B cell (primary cell): ENCODE measurements at regions not wholly inside any gene's neighbourhood (a gene's known extent, or its start where the extent isn't known, plus 50 kb on each side); places are given as distances from the start of the nearest gene placed in this dataset.

Experiments
- ATAC-seq: fragments of 200-7000 bp; cut with Tn5 transposase; one replicate; pipeline ENCODE4 v1.10.0; 2021; ENCODE audit warnings: low read depth, mild to moderate bottlenecking, moderate number of reproducible peaks, moderate library complexity
- CTCF ChIA-PET: fragments of 350-600 bp; sonication (Branson Sonifier 250); formaldehyde crosslinking; loops from one replicate; lab custom pipeline; 2021; ENCODE audit warnings: antibody characterized with exemption, inconsistent platforms; lab: Charles Lee
- POLR2A ChIA-PET: fragments of 350-600 bp; sonication (Branson Sonifier 250); formaldehyde crosslinking; loops from one replicate; lab custom pipeline; 2021; ENCODE audit warnings: antibody characterized with exemption; lab: Charles Lee
- DNase-seq: peaks from one replicate; pipeline ENCODE4 v3.0.0; 2013
- H2AFZ ChIP-seq: 2 replicates; pipeline ENCODE4 v1.6.1; 2012; ENCODE audit warnings: mild to moderate bottlenecking, low read depth, low read length; ENCODE audit not compliant: insufficient read depth, poor library complexity, severe bottlenecking
- H3K27ac ChIP-seq, 2 donors: 1 replicate in 1 of 2; 2 replicates in 1 of 2; pipeline ENCODE4 v1.5.1; 2012 to 2013; ENCODE audit warnings: low read length in 2 of 2, mild to moderate bottlenecking in 2 of 2, moderate library complexity in 1 of 2
- H3K27me3 ChIP-seq, 4 experiments: fragments of 200-600 bp in 1 of 4; sonication (generic) in 1 of 4; replicated peaks in 1 of 4; 1 replicate in 2 of 4; 2 replicates in 2 of 4; pipeline versions ENCODE4 v1.6.1 to v1.7.0; 2013 to 2016; ENCODE audit warnings: low read length in 3 of 4, mild to moderate bottlenecking in 2 of 4, mixed read lengths in 1 of 4, moderate library complexity in 1 of 4; ENCODE audit not compliant: insufficient read depth in 4 of 4, control insufficient read depth in 3 of 4; ENCODE audit errors: control extremely low read depth in 1 of 4
- H3K36me3 ChIP-seq, 2 experiments: replicated peaks in 1 of 2; 1 replicate in 1 of 2; 2 replicates in 1 of 2; pipeline versions ENCODE4 v1.6.1 to v1.7.1; 2013; ENCODE audit warnings: low read length in 1 of 2; ENCODE audit not compliant: insufficient read depth in 2 of 2, control insufficient read depth in 1 of 2; ENCODE audit errors: control extremely low read depth in 1 of 2, extremely low read depth in 1 of 2
- H3K4me1 ChIP-seq, 2 donors: fragments of 200-600 bp in 1 of 2; sonication (generic) in 1 of 2; 1 replicate in 1 of 2; 2 replicates in 1 of 2; pipeline versions ENCODE4 v1.5.1 to v1.6.1; 2013 to 2017; ENCODE audit warnings: low read length in 2 of 2; ENCODE audit not compliant: control insufficient read depth in 2 of 2, insufficient read depth in 2 of 2
- H3K4me2 ChIP-seq: replicated peaks from 2 replicates; pipeline ENCODE3; 2012; ENCODE audit warnings: mild to moderate bottlenecking, low read depth, low read length; ENCODE audit not compliant: poor library complexity, severe bottlenecking
- H3K4me3 ChIP-seq, 5 experiments: fragments of 200-600 bp in 1 of 5; sonication (generic) in 1 of 5; 1 replicate in 3 of 5; 2 replicates in 2 of 5; pipeline versions ENCODE4 v1.5.1 to v1.7.0; 2011 to 2016; ENCODE audit warnings: low read length in 4 of 5, mild to moderate bottlenecking in 4 of 5, low read depth in 2 of 5, control low read depth in 1 of 5, moderate library complexity in 1 of 5; ENCODE audit not compliant: insufficient read depth in 1 of 5; ENCODE audit errors: control extremely low read depth in 1 of 5, extremely low read depth in 1 of 5
- H3K79me2 ChIP-seq: fragments of 200-600 bp; sonication (generic); one replicate; pipeline ENCODE4 v1.6.0; 2016; ENCODE audit warnings: low read length; ENCODE audit not compliant: control insufficient read depth, insufficient read depth
- H3K9ac ChIP-seq: fragments of 200-600 bp; sonication (generic); 2 replicates; pipeline ENCODE4 v1.6.1; 2017; ENCODE audit warnings: mild to moderate bottlenecking, low read length, moderate library complexity
- H3K9me3 ChIP-seq, 3 donors: one replicate each; pipeline versions ENCODE4 v1.6.1 to v1.7.1; 2013; ENCODE audit warnings: low read length in 2 of 3; ENCODE audit not compliant: control insufficient read depth in 2 of 3, insufficient read depth in 1 of 3; ENCODE audit errors: control extremely low read depth in 1 of 3
- H4K20me1 ChIP-seq: 2 replicates; pipeline ENCODE4 v1.6.0; 2012; ENCODE audit warnings: mild to moderate bottlenecking, low read length; ENCODE audit not compliant: insufficient read depth, control insufficient read depth, poor library complexity, severe bottlenecking
- H3K27ac Mint-ChIP-seq: one replicate; pipeline ENCODE4 v1.8.0; 2021; ENCODE audit warnings: mixed read lengths
- H3K27me3 Mint-ChIP-seq: one replicate; pipeline ENCODE4 v1.8.0; 2021; ENCODE audit warnings: mixed read lengths
- H3K4me1 Mint-ChIP-seq: one replicate; pipeline ENCODE4 v1.8.0; 2021; ENCODE audit warnings: mixed read lengths
- H3K4me3 Mint-ChIP-seq: one replicate; pipeline ENCODE4 v1.8.0; 2021; ENCODE audit warnings: mixed read lengths
- H3K9me3 Mint-ChIP-seq: one replicate; pipeline ENCODE4 v1.8.0; 2022; ENCODE audit warnings: mixed read lengths; ENCODE audit not compliant: insufficient read depth
- EZH2 ChIP-seq: IDR thresholded peaks from 2 replicates; pipeline ENCODE4 v1.6.1; 2012; ENCODE audit warnings: borderline replicate concordance, low read depth, mild to moderate bottlenecking, moderate library complexity, low read length; ENCODE audit not compliant: insufficient read depth, poor library complexity, severe bottlenecking
- WGBS: methylation state at CpG from one replicate; pipeline ENCODE4 v1.1.5; 2013; ENCODE audit warnings: missing lambda C conversion rate; ENCODE audit not compliant: insufficient coverage; 5-methylcytosine and 5-hydroxymethylcytosine counted together
- intact Hi-C: fragments of 100-400 bp; cut with micrococcal nuclease; formaldehyde crosslinking; loops from one replicate; pipeline ENCODE4 v1.10.0; 2022
- TF ChIP-seq, protein P1 (sequence below): fragments of 200-600 bp; IDR thresholded peaks from one replicate; pipeline ENCODE4 v1.8.0; 2022; ENCODE audit warnings: antibody characterized with exemption, mild to moderate bottlenecking

DNA sequence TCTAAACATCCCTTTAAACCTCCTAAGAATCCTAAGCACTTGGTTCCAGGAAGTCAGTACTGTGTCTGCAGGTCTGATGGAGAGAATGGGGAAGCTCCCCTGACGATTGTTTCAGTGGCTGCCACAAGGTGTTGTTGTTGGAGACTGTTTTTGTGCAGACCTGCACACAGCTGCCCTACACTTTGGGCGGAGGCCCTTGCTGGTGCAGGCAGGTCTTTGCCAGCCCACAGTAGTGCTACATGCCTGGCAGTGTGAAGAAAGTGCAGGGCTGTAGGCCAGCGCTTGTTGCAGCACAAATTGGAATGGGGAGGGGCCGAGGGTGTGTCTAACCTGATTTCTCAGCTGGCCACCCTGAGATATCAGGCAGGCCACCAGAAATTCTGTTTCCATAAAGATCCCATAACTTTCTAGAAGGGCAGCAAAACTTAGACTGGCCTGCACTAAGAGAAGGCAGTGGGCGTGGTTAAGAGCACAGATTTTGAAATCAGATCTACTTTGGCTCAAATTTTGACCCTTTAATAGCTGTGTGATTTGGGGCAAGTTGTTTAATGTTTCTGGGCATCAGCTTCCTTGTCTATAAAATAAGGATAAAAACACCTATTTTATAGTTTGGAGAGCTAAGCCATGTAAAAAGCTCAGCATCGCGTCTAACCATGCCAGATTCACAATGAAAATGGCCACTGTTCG lies 83.7 kb upstream of the SLC1A4 start:
- ChIA-PET POLR2A (no interaction called here), CTCF (interaction anchor here (0.9 to 2.5 kb wide), 2 partner anchors 12 to 418 kb away, joined by 4 to 13 read pairs; no protein-coding TSS in a partner anchor)
- Histone ChIP-seq H3K79me2 (peaks cover 29% of the 10 kb centered on the region), H4K20me1 (no peaks in the 10 kb centered on the region), H3K27me3 (no peaks in the 10 kb centered on the region), H2AFZ (no peak overlapping the region), H3K4me3 (no peak overlapping the region), H3K27ac (no peak overlapping the region), H3K4me2 (peak overlapping the region; percentile 6), H3K36me3 (peaks cover 0 to 2% of the 10 kb centered on the region in 2 experiments), H3K9ac (no peak overlapping the region), H3K4me1 (peaks cover 17% of the 10 kb centered on the region in 2 donors), H3K9me3 (peaks cover 0 to 6% (median 5%) of the 10 kb centered on the region in 3 donors)
- Mint-ChIP-seq H3K4me1 (peaks cover 21% of the 10 kb centered on the region), H3K4me3 (peak overlapping the region; percentile 26), H3K27ac (peak overlapping the region; percentile 63), H3K9me3 (no peaks in the 10 kb centered on the region), H3K27me3 (no peaks in the 10 kb centered on the region)
- TF ChIP-seq, protein P1, sequence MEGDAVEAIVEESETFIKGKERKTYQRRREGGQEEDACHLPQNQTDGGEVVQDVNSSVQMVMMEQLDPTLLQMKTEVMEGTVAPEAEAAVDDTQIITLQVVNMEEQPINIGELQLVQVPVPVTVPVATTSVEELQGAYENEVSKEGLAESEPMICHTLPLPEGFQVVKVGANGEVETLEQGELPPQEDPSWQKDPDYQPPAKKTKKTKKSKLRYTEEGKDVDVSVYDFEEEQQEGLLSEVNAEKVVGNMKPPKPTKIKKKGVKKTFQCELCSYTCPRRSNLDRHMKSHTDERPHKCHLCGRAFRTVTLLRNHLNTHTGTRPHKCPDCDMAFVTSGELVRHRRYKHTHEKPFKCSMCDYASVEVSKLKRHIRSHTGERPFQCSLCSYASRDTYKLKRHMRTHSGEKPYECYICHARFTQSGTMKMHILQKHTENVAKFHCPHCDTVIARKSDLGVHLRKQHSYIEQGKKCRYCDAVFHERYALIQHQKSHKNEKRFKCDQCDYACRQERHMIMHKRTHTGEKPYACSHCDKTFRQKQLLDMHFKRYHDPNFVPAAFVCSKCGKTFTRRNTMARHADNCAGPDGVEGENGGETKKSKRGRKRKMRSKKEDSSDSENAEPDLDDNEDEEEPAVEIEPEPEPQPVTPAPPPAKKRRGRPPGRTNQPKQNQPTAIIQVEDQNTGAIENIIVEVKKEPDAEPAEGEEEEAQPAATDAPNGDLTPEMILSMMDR: no peak
- no peak for TF ChIP-seq EZH2
- intact Hi-C loops: no loop called here
- WGBS: 85% methylated on average over 6 of the region's 8 CpGs
- ATAC-seq (no peak), DNase-seq (no peak)

DNA sequence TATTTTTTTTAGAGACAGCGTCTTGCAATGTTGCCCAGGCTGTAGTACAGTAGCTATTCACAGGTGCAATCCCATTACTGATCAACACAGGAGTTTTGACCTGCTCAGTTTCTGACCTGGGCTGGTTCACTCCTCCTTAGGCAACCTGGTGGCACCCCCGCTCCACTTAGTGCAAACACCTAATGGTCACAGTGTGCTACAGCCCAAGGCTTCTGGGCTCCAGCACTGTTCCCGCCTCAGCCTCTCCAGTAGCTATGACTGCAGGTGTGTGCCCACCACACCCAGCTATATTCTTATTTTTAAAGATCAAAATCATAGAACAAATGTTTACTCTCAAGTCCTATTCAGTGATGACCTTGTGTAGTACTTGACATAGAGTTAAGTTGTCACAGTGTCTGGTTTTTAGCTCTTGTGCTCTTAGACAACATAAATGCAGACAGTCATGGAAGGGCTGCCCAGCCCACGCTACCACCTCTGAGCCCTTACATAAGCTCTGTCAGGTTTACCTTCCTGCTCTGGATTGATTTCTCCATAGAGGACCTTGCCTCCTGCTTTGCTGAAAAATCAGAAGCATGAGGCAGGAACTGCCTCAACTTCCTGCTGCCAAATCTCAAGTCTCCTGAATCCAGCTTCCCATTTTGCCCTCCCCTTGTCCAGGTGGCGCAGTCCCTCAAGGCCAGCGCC lies 82.2 kb upstream of the SLC1A4 start:
- no peak for TF ChIP-seq EZH2
- TF ChIP-seq, protein P1: no peak
- 98% methylated on average over 5 of the region's 6 CpGs for WGBS
- H3K27ac Mint-ChIP-seq: no peak overlapping the region
- POLR2A ChIA-PET: no interaction called here
- no peaks in the 10 kb centered on the region for H4K20me1 ChIP-seq
- ATAC-seq: no peak
- no peaks in the 10 kb centered on the region for H3K9me3 Mint-ChIP-seq
- no peak overlapping the region for H3K27ac ChIP-seq
- H3K36me3 ChIP-seq: peaks cover 0 to 2% of the 10 kb centered on the region in 2 experiments
- no peak overlapping the region for H3K4me2 ChIP-seq
- CTCF ChIA-PET: interaction anchor here (0.6 to 2.5 kb wide), 4 partner anchors 10 to 126 kb away, joined by 3 to 13 read pairs (median 4); no protein-coding TSS in a partner anchor
- no peak overlapping the region for H3K9ac ChIP-seq
- H3K4me3 ChIP-seq: no peak overlapping the region
- intact Hi-C loops: no loop called here
- H3K4me1 ChIP-seq: peaks cover 17% of the 10 kb centered on the region in 2 donors
- no peak overlapping the region for H3K4me3 Mint-ChIP-seq
- peaks cover 0 to 6% (median 5%) of the 10 kb centered on the region in 3 donors for H3K9me3 ChIP-seq
- peaks cover 29% of the 10 kb centered on the region for H3K79me2 ChIP-seq
- no peaks in the 10 kb centered on the region for H3K27me3 ChIP-seq
- H3K27me3 Mint-ChIP-seq: no peaks in the 10 kb centered on the region
- peaks cover 21% of the 10 kb centered on the region for H3K4me1 Mint-ChIP-seq
- no peak for DNase-seq
- H2AFZ ChIP-seq: no peak overlapping the region
